ENCODE measurements at regions not wholly inside any gene's neighbourhood (a gene's known extent, or its start where the extent isn't known, plus 50 kb on each side); places are given as distances from the start of the nearest gene placed in this dataset.

- peaks cover 0 to 6% (median 0%) of the 10 kb centered on the region in 4 experiments for H3K27me3 ChIP-seq (replicated peaks in 1 of 4; ENCODE audit: control extremely low read depth in 1 of 4, control insufficient read depth in 3 of 4, insufficient read depth in 4 of 4, low read length in 3 of 4)
- intact Hi-C loops (cut with micrococcal nuclease): no loop called here
- Mint-ChIP-seq H3K27me3 (peaks cover 34% of the 10 kb centered on the region), H3K4me3 (no peak overlapping the region), H3K27ac (no peak overlapping the region), H3K9me3 (ENCODE audit: insufficient read depth) (peaks cover 4% of the 10 kb centered on the region), H3K4me1 (no peaks in the 10 kb centered on the region)
- H3K4me3 ChIP-seq (ENCODE audit: control extremely low read depth in 1 of 5, extremely low read depth in 1 of 5, insufficient read depth in 1 of 5, low read depth in 2 of 5, low read length in 4 of 5): no peak overlapping the region
- no peak for DNase-seq
- TF ChIP-seq EZH2 (IDR thresholded peaks at IDR 0.05; ENCODE audit: borderline replicate concordance, insufficient read depth, low read depth, low read length, poor library complexity, severe bottlenecking): no peak
- TF ChIP-seq, protein P1, sequence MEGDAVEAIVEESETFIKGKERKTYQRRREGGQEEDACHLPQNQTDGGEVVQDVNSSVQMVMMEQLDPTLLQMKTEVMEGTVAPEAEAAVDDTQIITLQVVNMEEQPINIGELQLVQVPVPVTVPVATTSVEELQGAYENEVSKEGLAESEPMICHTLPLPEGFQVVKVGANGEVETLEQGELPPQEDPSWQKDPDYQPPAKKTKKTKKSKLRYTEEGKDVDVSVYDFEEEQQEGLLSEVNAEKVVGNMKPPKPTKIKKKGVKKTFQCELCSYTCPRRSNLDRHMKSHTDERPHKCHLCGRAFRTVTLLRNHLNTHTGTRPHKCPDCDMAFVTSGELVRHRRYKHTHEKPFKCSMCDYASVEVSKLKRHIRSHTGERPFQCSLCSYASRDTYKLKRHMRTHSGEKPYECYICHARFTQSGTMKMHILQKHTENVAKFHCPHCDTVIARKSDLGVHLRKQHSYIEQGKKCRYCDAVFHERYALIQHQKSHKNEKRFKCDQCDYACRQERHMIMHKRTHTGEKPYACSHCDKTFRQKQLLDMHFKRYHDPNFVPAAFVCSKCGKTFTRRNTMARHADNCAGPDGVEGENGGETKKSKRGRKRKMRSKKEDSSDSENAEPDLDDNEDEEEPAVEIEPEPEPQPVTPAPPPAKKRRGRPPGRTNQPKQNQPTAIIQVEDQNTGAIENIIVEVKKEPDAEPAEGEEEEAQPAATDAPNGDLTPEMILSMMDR (IDR thresholded peaks at IDR 0.05): no peak
- no peaks in the 10 kb centered on the region for H3K79me2 ChIP-seq (ENCODE audit: control insufficient read depth, insufficient read depth, low read length)
- ChIA-PET POLR2A (no interaction called here), CTCF (no interaction called here)
- H3K9ac ChIP-seq (ENCODE audit: low read length): no peak overlapping the region
- H3K9me3 ChIP-seq (ENCODE audit: control extremely low read depth in 1 of 3, control insufficient read depth in 2 of 3, insufficient read depth in 1 of 3, low read length in 2 of 3): peaks cover 0 to 7% (median 2%) of the 10 kb centered on the region in 3 donors
- no peaks in the 10 kb centered on the region for H3K4me1 ChIP-seq (ENCODE audit: control insufficient read depth in 2 of 2, insufficient read depth in 2 of 2, low read length in 2 of 2)
- H2AFZ ChIP-seq (ENCODE audit: insufficient read depth, low read depth, low read length, poor library complexity, severe bottlenecking): no peak overlapping the region
- no peak overlapping the region for H3K27ac ChIP-seq (ENCODE audit: low read length in 2 of 2)
- ATAC-seq (ENCODE audit: low read depth): no peak
- 89% methylated on average over 5 of the region's 5 CpGs for WGBS (ENCODE audit: insufficient coverage)
- no peaks in the 10 kb centered on the region for H4K20me1 ChIP-seq (ENCODE audit: control insufficient read depth, insufficient read depth, low read length, poor library complexity, severe bottlenecking)
- H3K4me2 ChIP-seq (replicated peaks; ENCODE audit: low read depth, low read length, poor library complexity, severe bottlenecking): no peak overlapping the region
- no peaks in the 10 kb centered on the region for H3K36me3 ChIP-seq (replicated peaks in 1 of 2; ENCODE audit: control extremely low read depth in 1 of 2, control insufficient read depth in 1 of 2, extremely low read depth in 1 of 2, insufficient read depth in 2 of 2, low read length in 1 of 2)
Observed at GRCh38 chr11:33635161-33635560, 65.5 kb downstream of the C11orf91 start.

- no peak overlapping the region for H2AFZ ChIP-seq (ENCODE audit: insufficient read depth, low read depth, low read length, poor library complexity, severe bottlenecking)
- no peak overlapping the region for H3K4me3 ChIP-seq (ENCODE audit: control extremely low read depth in 1 of 5, extremely low read depth in 1 of 5, insufficient read depth in 1 of 5, low read depth in 2 of 5, low read length in 4 of 5)
- no peaks in the 10 kb centered on the region for H3K79me2 ChIP-seq (ENCODE audit: control insufficient read depth, insufficient read depth, low read length)
- no peak overlapping the region for H3K4me2 ChIP-seq (replicated peaks; ENCODE audit: low read depth, low read length, poor library complexity, severe bottlenecking)
- Mint-ChIP-seq H3K4me3 (no peak overlapping the region), H3K27me3 (peaks cover 33% of the 10 kb centered on the region), H3K4me1 (no peaks in the 10 kb centered on the region), H3K9me3 (ENCODE audit: insufficient read depth) (peaks cover 4% of the 10 kb centered on the region), H3K27ac (no peak overlapping the region)
- no peaks in the 10 kb centered on the region for H3K36me3 ChIP-seq (replicated peaks in 1 of 2; ENCODE audit: control extremely low read depth in 1 of 2, control insufficient read depth in 1 of 2, extremely low read depth in 1 of 2, insufficient read depth in 2 of 2, low read length in 1 of 2)
- 86% methylated on average over 7 of the region's 7 CpGs for WGBS (ENCODE audit: insufficient coverage)
- H3K9ac ChIP-seq (ENCODE audit: low read length): no peak overlapping the region
- H3K27ac ChIP-seq (ENCODE audit: low read length in 2 of 2): no peak overlapping the region
- no peaks in the 10 kb centered on the region for H4K20me1 ChIP-seq (ENCODE audit: control insufficient read depth, insufficient read depth, low read length, poor library complexity, severe bottlenecking)
- ATAC-seq (ENCODE audit: low read depth) (no peak), DNase-seq (no peak)
- CTCF ChIA-PET: no interaction called here
- intact Hi-C loops (cut with micrococcal nuclease): no loop called here
- peaks cover 0 to 7% (median 2%) of the 10 kb centered on the region in 3 donors for H3K9me3 ChIP-seq (ENCODE audit: control extremely low read depth in 1 of 3, control insufficient read depth in 2 of 3, insufficient read depth in 1 of 3, low read length in 2 of 3)
- peaks cover 0 to 6% (median 0%) of the 10 kb centered on the region in 4 experiments for H3K27me3 ChIP-seq (replicated peaks in 1 of 4; ENCODE audit: control extremely low read depth in 1 of 4, control insufficient read depth in 3 of 4, insufficient read depth in 4 of 4, low read length in 3 of 4)
- no peaks in the 10 kb centered on the region for H3K4me1 ChIP-seq (ENCODE audit: control insufficient read depth in 2 of 2, insufficient read depth in 2 of 2, low read length in 2 of 2)
- POLR2A ChIA-PET: no interaction called here
- no peak for TF ChIP-seq EZH2 (IDR thresholded peaks at IDR 0.05; ENCODE audit: borderline replicate concordance, insufficient read depth, low read depth, low read length, poor library complexity, severe bottlenecking)
- TF ChIP-seq, protein P1 (IDR thresholded peaks at IDR 0.05): no peak
Observed at GRCh38 chr11:33634291-33634834, 66.3 kb downstream of the C11orf91 start.

Data from B cell (primary cell).